LNCAP (cell line): ENCODE measurements at regions not wholly inside any gene's neighbourhood (a gene's known extent, or its start where the extent isn't known, plus 50 kb on each side); places are given as distances from the start of the nearest gene placed in this dataset.

ENCODE experiments used
- TF ChIP-seq, protein P1 (sequence below): fragments of 450-650 bp; IDR thresholded peaks from 2 replicates; pipeline ENCODE4 v1.5.1; 2017; ENCODE audit warnings: mild to moderate bottlenecking

DNA sequence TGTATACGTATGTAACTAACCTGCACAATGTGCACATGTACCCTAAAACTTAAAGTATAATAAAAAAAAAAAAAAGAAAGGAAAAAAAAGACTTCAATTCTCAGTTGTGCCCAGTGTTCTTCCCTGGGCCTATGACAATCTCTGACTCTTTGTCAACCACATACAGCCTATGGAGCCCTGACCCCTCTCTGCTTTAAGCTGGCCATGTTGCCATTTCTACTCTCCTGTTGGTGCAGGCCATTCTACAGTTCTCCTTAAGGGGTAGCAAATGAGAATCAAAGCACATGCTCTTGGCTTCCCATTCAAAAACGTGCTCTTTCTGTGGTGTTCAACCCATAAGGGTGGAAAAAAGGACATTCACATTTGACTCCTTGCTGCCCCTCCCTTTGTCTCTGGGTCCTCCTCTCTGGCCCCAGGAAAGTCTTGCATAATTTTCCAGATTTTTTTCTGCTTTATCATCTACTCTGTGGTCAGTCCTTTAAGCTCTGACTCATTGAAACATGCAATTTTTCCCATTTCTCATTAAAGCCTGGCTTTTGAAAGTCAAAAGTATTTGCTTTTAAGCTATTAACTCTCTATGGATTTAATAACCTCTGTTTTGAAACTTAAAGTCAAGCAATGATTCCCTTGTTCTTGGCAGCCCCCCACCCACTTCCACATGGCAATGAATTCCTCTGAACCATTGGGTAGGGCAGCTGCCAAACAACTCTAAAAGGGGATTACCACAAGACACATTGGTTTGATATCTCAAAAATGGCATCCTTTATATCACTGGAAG lies 208.6 kb upstream of the MCHR2 start:
- TF ChIP-seq, protein P1, sequence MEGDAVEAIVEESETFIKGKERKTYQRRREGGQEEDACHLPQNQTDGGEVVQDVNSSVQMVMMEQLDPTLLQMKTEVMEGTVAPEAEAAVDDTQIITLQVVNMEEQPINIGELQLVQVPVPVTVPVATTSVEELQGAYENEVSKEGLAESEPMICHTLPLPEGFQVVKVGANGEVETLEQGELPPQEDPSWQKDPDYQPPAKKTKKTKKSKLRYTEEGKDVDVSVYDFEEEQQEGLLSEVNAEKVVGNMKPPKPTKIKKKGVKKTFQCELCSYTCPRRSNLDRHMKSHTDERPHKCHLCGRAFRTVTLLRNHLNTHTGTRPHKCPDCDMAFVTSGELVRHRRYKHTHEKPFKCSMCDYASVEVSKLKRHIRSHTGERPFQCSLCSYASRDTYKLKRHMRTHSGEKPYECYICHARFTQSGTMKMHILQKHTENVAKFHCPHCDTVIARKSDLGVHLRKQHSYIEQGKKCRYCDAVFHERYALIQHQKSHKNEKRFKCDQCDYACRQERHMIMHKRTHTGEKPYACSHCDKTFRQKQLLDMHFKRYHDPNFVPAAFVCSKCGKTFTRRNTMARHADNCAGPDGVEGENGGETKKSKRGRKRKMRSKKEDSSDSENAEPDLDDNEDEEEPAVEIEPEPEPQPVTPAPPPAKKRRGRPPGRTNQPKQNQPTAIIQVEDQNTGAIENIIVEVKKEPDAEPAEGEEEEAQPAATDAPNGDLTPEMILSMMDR = no peak

DNA sequence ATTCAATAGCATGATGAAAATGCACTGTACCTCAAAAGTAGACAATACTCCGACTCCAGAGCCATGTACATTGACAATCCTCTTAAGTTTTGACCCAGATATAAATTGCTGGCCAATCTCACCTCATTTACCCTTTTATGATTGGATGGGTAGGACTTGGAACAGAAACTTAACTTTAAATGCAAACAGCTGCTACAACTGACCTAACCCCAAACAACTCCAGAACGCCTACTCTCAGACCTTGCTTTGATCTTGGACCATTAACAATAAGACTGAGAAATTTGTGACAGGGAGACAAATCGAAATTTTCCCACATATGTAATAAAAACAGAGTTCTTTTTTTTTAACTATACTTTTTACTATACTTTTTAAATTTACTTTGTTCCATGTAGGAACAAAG lies 200.5 kb upstream of the MCHR2 start:
- TF ChIP-seq, protein P1 = no peak

DNA sequence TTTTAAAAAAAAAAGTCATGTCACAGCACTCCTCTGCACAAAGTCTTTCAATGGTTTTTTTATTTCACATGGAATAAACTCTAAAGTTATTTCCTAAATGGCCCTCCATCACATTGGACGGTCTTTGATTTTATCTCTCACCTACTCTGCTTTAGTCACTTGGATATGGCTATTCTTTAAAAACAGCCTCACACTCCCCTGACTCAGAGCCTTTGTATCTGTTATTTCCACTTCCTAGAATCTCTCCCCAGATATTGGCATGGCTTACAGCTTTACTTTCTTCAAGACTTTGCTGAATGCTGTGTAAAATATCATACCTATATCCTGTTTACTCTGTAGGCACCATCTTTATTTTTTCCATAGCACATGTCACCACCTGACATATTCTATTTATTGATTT lies 194.7 kb upstream of the MCHR2 start:
- TF ChIP-seq, protein P1 = no peak

DNA sequence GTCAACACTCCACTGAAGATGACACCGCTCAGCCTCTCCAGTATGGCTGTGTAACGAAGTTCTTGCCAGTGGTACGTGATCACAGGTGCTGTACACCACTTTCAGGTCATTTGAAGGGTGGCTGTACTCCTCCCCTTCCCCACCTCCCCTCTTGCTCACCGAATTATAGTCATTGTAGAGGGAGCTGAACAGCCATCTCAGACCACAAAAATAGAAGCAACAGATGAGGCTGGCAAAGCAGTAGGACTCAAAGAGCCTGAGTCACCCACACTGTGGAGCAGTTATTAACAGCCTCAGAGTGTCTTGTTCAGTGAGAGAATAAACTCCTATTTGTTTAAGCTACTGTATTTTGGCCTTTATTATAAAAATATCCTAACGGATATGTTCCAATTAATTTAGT lies 192.5 kb upstream of the MCHR2 start:
- TF ChIP-seq, protein P1 = no peak

DNA sequence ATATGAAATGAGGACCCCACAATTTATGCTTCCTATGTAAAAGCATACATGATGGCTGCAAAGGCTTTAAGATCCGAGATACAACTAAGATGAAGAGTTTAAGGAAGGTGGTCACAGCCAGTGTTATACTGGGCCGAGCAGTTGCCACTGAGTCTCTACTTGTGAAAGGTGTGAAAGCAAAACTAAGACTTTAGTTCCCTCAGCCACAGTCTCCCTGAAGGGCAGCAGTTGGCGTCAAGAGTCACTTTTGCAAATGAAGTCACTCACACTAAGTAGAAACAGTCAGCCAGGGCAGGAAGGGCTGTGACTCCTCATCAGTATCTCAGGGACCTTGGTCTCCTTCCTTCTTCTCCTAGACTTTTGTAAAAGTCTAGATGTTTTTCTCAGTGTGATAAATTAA lies 191.6 kb upstream of the MCHR2 start:
- TF ChIP-seq, protein P1 = no peak

DNA sequence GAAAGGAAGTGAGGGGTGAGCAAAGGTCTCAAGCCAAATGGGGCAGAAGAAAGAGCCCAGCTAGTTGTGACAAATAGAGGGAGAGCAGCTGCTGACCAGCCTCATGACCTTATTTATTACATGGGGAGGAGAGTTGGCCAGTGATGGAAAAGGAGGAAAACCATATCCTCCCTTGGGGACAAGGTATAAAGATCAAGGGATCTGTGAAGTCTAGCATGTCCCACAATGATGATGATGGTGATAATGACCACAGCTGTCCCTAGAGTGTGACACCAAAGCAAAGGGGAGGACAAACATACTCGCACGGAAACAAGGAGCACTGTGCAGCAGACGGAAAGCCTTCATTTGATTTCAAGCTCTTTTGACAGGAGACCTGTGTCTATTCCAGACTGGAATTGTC lies 190.4 kb upstream of the MCHR2 start:
- TF ChIP-seq, protein P1 = no peak

DNA sequence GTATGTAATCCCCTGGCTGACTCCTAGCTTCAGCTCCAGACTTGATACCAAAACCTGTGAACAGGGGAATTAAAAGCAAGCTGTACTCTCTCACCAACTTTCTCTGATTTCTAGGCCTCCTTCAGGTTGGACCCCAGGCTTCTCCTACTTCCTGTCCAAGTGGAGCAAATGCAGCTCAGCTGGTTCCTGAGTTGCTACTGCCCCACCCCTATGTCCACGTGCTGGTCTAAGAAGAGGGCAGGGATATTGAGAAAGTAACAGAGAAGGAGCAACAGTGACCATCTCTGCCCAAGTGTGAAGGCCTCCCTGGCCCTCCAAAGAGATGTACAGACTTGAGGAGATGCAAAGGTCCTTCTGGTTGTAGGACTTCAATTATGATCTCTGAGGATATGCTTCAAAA lies 188.3 kb upstream of the MCHR2 start:
- TF ChIP-seq, protein P1 = no peak

DNA sequence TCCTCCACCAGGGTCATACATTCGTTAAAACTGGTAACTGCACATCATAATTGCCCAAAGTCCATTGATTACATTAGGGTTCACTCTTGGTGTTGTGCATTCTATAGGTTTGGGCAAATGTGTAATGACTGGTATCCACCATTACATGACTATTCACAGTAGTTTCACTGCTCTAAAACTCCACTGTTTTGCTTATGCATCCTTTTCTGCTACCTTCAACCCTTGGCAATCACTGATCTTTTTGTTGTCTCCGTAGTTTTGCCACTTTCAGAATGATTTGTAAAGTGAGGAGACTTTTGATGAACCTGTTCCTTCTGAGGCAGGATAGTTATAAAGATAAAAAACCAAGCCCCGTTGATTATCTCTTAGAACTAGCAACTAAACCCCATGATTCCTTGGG lies 187.3 kb upstream of the MCHR2 start:
- TF ChIP-seq, protein P1 = no peak
